H1 (cell line): ENCODE measurements at regions not wholly inside any gene's neighbourhood (a gene's known extent, or its start where the extent isn't known, plus 50 kb on each side); places are given as distances from the start of the nearest gene placed in this dataset.

Source experiments
- BACH1 ChIP-seq: IDR thresholded peaks from 2 replicates; pipeline ENCODE4 v1.6.1; 2012; ENCODE audit warnings: low read length, improper control_type of control experiment
- KDM1A ChIP-seq: fragments of 200-600, 300-600 bp; sonication (generic); IDR thresholded peaks from 2 replicates; pipeline ENCODE4 v1.7.1; 2016; ENCODE audit warnings: mild to moderate bottlenecking, low read length, borderline replicate concordance
- TF ChIP-seq, protein P1 (sequence below): fragments of 300-600 bp; sonication (generic); IDR thresholded peaks from 2 replicates; pipeline ENCODE4 v1.7.1; 2012; ENCODE audit warnings: low read length, moderate library complexity, mild to moderate bottlenecking, inconsistent platforms; ENCODE audit not compliant: insufficient replicate concordance

DNA sequence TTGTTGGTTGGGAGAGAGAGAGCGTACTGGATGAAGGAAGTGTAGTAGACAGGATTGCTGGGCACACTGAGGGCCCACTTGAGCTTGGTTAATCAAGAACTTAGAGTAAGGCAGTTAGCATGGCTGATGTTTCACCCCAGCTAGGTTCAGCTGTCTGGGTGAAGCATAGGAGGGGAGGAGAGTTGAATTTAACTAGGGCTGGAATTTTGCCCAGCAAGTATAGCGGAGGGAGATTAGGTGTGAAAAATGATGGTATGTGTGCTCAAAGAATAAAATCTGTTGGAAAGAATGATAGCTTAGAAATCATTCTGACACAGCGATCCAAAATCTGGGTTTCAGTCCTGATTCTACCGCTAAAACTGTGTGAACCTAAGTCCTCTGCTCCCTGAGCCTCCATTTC lies 461.5 kb upstream of the PROX1 start (continued):
- TF ChIP-seq, protein P1, sequence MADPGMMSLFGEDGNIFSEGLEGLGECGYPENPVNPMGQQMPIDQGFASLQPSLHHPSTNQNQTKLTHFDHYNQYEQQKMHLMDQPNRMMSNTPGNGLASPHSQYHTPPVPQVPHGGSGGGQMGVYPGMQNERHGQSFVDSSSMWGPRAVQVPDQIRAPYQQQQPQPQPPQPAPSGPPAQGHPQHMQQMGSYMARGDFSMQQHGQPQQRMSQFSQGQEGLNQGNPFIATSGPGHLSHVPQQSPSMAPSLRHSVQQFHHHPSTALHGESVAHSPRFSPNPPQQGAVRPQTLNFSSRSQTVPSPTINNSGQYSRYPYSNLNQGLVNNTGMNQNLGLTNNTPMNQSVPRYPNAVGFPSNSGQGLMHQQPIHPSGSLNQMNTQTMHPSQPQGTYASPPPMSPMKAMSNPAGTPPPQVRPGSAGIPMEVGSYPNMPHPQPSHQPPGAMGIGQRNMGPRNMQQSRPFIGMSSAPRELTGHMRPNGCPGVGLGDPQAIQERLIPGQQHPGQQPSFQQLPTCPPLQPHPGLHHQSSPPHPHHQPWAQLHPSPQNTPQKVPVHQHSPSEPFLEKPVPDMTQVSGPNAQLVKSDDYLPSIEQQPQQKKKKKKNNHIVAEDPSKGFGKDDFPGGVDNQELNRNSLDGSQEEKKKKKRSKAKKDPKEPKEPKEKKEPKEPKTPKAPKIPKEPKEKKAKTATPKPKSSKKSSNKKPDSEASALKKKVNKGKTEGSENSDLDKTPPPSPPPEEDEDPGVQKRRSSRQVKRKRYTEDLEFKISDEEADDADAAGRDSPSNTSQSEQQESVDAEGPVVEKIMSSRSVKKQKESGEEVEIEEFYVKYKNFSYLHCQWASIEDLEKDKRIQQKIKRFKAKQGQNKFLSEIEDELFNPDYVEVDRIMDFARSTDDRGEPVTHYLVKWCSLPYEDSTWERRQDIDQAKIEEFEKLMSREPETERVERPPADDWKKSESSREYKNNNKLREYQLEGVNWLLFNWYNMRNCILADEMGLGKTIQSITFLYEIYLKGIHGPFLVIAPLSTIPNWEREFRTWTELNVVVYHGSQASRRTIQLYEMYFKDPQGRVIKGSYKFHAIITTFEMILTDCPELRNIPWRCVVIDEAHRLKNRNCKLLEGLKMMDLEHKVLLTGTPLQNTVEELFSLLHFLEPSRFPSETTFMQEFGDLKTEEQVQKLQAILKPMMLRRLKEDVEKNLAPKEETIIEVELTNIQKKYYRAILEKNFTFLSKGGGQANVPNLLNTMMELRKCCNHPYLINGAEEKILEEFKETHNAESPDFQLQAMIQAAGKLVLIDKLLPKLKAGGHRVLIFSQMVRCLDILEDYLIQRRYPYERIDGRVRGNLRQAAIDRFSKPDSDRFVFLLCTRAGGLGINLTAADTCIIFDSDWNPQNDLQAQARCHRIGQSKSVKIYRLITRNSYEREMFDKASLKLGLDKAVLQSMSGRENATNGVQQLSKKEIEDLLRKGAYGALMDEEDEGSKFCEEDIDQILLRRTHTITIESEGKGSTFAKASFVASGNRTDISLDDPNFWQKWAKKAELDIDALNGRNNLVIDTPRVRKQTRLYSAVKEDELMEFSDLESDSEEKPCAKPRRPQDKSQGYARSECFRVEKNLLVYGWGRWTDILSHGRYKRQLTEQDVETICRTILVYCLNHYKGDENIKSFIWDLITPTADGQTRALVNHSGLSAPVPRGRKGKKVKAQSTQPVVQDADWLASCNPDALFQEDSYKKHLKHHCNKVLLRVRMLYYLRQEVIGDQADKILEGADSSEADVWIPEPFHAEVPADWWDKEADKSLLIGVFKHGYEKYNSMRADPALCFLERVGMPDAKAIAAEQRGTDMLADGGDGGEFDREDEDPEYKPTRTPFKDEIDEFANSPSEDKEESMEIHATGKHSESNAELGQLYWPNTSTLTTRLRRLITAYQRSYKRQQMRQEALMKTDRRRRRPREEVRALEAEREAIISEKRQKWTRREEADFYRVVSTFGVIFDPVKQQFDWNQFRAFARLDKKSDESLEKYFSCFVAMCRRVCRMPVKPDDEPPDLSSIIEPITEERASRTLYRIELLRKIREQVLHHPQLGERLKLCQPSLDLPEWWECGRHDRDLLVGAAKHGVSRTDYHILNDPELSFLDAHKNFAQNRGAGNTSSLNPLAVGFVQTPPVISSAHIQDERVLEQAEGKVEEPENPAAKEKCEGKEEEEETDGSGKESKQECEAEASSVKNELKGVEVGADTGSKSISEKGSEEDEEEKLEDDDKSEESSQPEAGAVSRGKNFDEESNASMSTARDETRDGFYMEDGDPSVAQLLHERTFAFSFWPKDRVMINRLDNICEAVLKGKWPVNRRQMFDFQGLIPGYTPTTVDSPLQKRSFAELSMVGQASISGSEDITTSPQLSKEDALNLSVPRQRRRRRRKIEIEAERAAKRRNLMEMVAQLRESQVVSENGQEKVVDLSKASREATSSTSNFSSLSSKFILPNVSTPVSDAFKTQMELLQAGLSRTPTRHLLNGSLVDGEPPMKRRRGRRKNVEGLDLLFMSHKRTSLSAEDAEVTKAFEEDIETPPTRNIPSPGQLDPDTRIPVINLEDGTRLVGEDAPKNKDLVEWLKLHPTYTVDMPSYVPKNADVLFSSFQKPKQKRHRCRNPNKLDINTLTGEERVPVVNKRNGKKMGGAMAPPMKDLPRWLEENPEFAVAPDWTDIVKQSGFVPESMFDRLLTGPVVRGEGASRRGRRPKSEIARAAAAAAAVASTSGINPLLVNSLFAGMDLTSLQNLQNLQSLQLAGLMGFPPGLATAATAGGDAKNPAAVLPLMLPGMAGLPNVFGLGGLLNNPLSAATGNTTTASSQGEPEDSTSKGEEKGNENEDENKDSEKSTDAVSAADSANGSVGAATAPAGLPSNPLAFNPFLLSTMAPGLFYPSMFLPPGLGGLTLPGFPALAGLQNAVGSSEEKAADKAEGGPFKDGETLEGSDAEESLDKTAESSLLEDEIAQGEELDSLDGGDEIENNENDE, result no peak
- TF ChIP-seq KDM1A (no peak), BACH1 (no peak)
